ENCODE measurements at regions not wholly inside any gene's neighbourhood (a gene's known extent, or its start where the extent isn't known, plus 50 kb on each side); places are given as distances from the start of the nearest gene placed in this dataset.
"Not testable (repeated sequence)": the region's sequence is repeated elsewhere in the genome, so short reads cannot be mapped to it uniquely, and the experiment has no call there.

- DNase-seq, result no peak
- no peak overlapping the region for H3K27ac ChIP-seq
These were observed 84.0 kb downstream of the NSUN2 start for GRCh38 chr5:6548756-6549285.

GRCh38 chr5:6547926-6548519 lies 84.8 kb downstream of the NSUN2 start:
- H3K27me3 ChIP-seq; intact Hi-C loops (cut with DNase I; ENCODE audit: low total_unique reads); H3K9me3 ChIP-seq; H3K36me3 ChIP-seq; H3K27ac ChIP-seq; H3K4me3 ChIP-seq; DNase-seq: not testable (repeated sequence)
- peaks cover 0 to 28% (median 14%) of the 10 kb centered on the region in 4 donors for H3K4me1 ChIP-seq

More at GRCh38 chr5:6548756-6549285, 84.0 kb downstream of the NSUN2 start:
- H3K4me3 ChIP-seq, result no peak overlapping the region
- no peaks in the 10 kb centered on the region for H3K27me3 ChIP-seq
- no peaks in the 10 kb centered on the region for H3K9me3 ChIP-seq
- H3K4me1 ChIP-seq, result peaks cover 0 to 28% (median 14%) of the 10 kb centered on the region in 4 donors
- intact Hi-C loops (cut with DNase I; ENCODE audit: low total_unique reads), result no loop called here
- H3K36me3 ChIP-seq, result no peaks in the 10 kb centered on the region
- TF ChIP-seq CTCF (IDR thresholded peaks at IDR 0.05), result no peak

GRCh38 chr5:6547498-6547897 lies 85.3 kb downstream of the NSUN2 start:
- Histone ChIP-seq H3K27ac (no peak overlapping the region), H3K9me3 (no peaks in the 10 kb centered on the region), H3K4me1 (peaks cover 0 to 28% (median 14%) of the 10 kb centered on the region in 4 donors), H3K27me3 (no peaks in the 10 kb centered on the region), H3K4me3 (no peak overlapping the region), H3K36me3 (no peaks in the 10 kb centered on the region)
- no peak for DNase-seq
- intact Hi-C loops (cut with DNase I; ENCODE audit: low total_unique reads), result no loop called here
- TF ChIP-seq CTCF (IDR thresholded peaks at IDR 0.05), result no peak

GRCh38 chr5:6545770-6546690 lies 86.8 kb downstream of the NSUN2 start:
- intact Hi-C loops (cut with DNase I; ENCODE audit: low total_unique reads), result no loop called here
- no peaks in the 10 kb centered on the region for H3K9me3 ChIP-seq
- no peaks in the 10 kb centered on the region for H3K36me3 ChIP-seq
- H3K4me1 ChIP-seq, result peaks cover 0 to 15% (median 4%) of the 10 kb centered on the region in 4 donors
- no peak for TF ChIP-seq CTCF (IDR thresholded peaks at IDR 0.05)
- no peaks in the 10 kb centered on the region for H3K27me3 ChIP-seq
- peak overlapping the region in 1 of 2 donors; percentile 8 for H3K27ac ChIP-seq
- no peak overlapping the region for H3K4me3 ChIP-seq
- peak in 1 of 2 donors; percentile 75 for DNase-seq

- intact Hi-C loops (cut with DNase I; ENCODE audit: low total_unique reads), result no loop called here
- no peaks in the 10 kb centered on the region for H3K36me3 ChIP-seq
- H3K4me1 ChIP-seq, result peaks cover 0 to 19% (median 6%) of the 10 kb centered on the region in 4 donors
- DNase-seq, result no peak
- no peak for TF ChIP-seq CTCF (IDR thresholded peaks at IDR 0.05)
- H3K9me3 ChIP-seq, result no peaks in the 10 kb centered on the region
- peak overlapping the region in 1 of 2 donors; percentile 8 for H3K27ac ChIP-seq
- H3K27me3 ChIP-seq, result no peaks in the 10 kb centered on the region
- H3K4me3 ChIP-seq, result no peak overlapping the region
These were observed 87.7 kb downstream of the NSUN2 start for GRCh38 chr5:6545036-6545693.

Measured in tibial artery (tissue), 4 donors.